ENCODE measurements at regions not wholly inside any gene's neighbourhood (a gene's known extent, or its start where the extent isn't known, plus 50 kb on each side); places are given as distances from the start of the nearest gene placed in this dataset.
A peak's percentile ranks its signal among the peaks of the same experiment; 100 is the strongest.

DNA sequence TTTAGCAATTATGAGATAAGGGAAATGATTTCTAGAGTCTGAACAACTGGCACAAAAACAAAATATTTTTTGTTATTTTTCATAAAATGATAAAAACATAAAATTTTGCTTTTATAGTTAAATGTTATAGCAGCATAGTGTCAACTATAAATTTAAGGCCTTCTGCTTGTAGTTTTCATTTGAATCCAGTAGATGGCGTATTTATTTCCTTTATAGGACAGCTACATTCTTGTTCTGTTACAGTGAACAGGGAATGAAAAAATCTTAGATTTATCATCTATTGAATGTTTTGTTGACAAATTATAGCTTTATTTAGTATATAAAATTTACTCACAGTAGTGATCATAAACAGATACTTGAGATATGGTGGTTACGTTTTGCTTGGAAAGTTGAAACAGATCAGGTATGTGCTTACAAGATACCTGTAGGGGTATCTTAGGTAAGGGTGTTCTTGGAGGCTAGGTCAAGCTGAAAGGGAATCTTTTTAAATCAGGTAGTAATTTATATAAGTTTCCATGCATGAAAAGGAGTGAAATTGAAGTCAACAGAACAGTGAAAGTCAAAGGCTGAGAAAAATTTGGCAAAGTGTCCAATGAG, 239.3 kb upstream of the GRIN3A start:
- TF ChIP-seq, protein P1, sequence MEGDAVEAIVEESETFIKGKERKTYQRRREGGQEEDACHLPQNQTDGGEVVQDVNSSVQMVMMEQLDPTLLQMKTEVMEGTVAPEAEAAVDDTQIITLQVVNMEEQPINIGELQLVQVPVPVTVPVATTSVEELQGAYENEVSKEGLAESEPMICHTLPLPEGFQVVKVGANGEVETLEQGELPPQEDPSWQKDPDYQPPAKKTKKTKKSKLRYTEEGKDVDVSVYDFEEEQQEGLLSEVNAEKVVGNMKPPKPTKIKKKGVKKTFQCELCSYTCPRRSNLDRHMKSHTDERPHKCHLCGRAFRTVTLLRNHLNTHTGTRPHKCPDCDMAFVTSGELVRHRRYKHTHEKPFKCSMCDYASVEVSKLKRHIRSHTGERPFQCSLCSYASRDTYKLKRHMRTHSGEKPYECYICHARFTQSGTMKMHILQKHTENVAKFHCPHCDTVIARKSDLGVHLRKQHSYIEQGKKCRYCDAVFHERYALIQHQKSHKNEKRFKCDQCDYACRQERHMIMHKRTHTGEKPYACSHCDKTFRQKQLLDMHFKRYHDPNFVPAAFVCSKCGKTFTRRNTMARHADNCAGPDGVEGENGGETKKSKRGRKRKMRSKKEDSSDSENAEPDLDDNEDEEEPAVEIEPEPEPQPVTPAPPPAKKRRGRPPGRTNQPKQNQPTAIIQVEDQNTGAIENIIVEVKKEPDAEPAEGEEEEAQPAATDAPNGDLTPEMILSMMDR (conservative IDR thresholded peaks at IDR 0.05; ENCODE audit: low read depth, low read length): peak; percentile 58
- DNase-seq (ENCODE audit: low read depth): peak; percentile 44
- H3K4me3 ChIP-seq (ENCODE audit: low read depth, low read length): no peak overlapping the region

DNA sequence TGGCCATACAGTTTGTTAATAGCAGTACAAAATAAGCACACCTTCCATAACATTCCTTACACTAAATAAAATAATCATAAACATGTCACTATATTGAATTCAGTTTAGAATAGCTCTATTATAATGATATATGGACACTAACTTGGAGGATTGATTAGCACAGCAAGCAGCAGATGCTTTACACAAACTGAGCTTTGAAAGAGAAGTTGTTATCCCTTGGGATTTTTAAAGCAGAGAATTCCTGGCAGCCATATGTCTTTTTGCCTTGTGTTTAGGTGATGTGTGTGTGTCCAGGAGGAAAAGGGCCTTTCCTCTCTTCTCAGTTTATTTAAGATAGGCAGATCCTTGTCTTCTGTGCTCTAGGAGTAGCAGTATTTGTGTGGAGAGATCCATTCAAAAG, 232.2 kb upstream of the GRIN3A start:
- TF ChIP-seq, protein P1 (conservative IDR thresholded peaks at IDR 0.05; ENCODE audit: low read depth, low read length): no peak

DNA sequence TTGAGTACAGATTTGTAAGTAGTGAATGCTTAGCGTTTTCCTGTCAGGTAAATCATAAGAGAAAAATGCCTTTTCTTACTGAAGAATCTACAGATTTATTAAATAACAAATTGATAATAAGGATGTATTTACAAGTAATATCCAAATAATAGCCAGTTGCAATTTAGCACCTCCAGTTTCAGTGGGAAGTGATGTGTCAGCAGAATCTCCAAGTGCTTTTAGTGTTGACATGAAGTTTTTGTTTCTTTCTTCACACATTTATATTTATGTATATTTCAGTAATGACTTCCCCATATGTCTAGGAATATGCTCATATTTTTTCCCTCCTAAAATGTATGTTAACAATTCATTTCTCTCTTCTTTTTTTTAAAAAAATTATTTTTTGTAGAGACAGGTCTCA, 229.9 kb upstream of the GRIN3A start:
- TF ChIP-seq, protein P1 (conservative IDR thresholded peaks at IDR 0.05; ENCODE audit: low read depth, low read length): no peak
- DNase-seq (ENCODE audit: low read depth): no peak
- no peak overlapping the region for H3K4me3 ChIP-seq (ENCODE audit: low read depth, low read length)

More for the DNA sequence above, 232.2 kb upstream of the GRIN3A start:
- DNase-seq (ENCODE audit: low read depth): no peak
- H3K4me3 ChIP-seq (ENCODE audit: low read depth, low read length): no peak overlapping the region

DNA sequence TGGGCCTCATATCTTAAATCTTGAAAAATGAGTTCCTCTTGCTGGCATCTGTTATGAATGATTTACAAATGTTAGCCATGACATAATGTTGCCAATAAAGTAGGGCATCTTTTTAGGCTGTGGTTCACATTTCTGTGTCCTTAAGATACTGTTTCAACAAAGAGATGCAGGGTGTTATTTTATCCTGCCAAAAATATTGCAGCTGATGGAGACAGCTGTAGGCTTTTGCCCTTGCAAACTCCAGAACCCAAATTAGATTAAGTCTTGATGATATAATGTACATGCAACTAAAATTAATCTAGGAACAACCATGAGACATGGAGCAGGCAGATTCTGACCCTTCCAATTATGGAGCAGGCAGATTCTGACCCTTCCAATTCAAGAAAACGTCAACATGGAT, 228.2 kb upstream of the GRIN3A start:
- no peak overlapping the region for H3K4me3 ChIP-seq (ENCODE audit: low read depth, low read length)

DNA sequence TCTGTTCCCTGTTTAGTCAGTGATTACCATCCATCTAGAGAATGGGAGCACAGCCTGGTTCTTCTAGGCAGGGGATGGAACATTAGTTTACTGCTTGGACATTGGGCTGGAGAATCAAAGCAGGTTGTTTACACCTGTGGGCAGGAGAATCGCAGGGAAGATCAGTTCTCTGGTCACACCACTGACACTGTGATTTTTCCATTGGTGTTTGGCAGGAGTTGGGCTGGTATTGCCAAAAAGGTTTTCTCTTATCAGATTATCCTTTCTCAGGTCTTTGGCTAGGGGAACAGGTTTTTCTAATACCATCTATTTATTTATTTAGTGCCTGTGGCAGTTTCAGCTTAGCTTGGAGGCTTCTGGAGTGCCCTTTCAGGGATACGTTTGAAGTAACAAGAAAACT, 219.3 kb upstream of the GRIN3A start:
- no peak overlapping the region for H3K4me3 ChIP-seq (ENCODE audit: low read depth, low read length)
- DNase-seq (ENCODE audit: low read depth): no peak
- TF ChIP-seq, protein P1 (conservative IDR thresholded peaks at IDR 0.05; ENCODE audit: low read depth, low read length): no peak

More for the DNA sequence above, 228.2 kb upstream of the GRIN3A start:
- DNase-seq (ENCODE audit: low read depth): no peak
- TF ChIP-seq, protein P1 (conservative IDR thresholded peaks at IDR 0.05; ENCODE audit: low read depth, low read length): no peak

DNA sequence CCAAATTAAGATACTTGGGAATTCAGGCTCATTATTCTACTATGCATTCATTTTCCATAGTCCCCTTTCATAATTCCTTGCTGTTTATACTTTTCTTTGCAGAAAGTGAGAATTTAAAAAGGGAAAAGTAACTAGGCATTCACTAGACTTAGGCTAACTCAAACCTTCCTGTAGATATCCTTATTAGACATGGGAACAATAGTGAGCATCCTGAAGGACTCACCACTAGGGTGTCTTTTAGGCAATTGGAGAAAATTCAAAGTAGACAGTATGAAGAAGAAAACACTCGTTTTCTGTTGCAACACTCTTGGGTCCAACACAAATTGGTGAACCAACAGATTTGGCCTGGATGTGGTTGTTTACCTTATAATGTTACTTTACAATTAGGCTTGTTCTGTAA, 213.2 kb upstream of the GRIN3A start:
- no peak overlapping the region for H3K4me3 ChIP-seq (ENCODE audit: low read depth, low read length)
- TF ChIP-seq, protein P1 (conservative IDR thresholded peaks at IDR 0.05; ENCODE audit: low read depth, low read length): no peak
- DNase-seq (ENCODE audit: low read depth): no peak

DNA sequence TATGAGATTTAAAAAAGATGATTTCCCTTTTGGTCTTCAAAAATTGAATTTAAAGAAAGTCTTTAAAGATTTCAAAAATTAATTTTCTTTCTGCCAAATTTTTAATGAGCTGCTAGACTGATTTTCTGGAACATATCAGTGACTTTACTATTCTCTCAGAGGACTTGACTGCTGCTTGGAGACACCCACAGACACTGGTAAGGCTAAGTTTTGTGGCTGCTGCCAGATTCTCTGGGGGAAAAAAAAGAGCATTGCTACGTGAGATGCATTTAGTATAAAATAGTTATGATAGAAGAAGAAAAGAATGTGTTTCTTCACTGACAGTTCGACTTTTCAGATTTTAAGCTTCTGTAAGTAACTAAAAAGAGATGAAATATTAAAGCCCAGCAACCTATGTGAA, 193.3 kb upstream of the GRIN3A start:
- H3K4me3 ChIP-seq (ENCODE audit: low read depth, low read length): no peak overlapping the region
- no peak for DNase-seq (ENCODE audit: low read depth)
- TF ChIP-seq, protein P1 (conservative IDR thresholded peaks at IDR 0.05; ENCODE audit: low read depth, low read length): no peak
